HL-60 (cell line): ENCODE measurements at regions not wholly inside any gene's neighbourhood (a gene's known extent, or its start where the extent isn't known, plus 50 kb on each side); places are given as distances from the start of the nearest gene placed in this dataset.
"Not testable (repeated sequence)": the region's sequence is repeated elsewhere in the genome, so short reads cannot be mapped to it uniquely, and the experiment has no call there.

ENCODE experiments used
- DNase-seq, 2 experiments: peaks; one replicate each; pipeline ENCODE4 v3.0.0-alpha.2; 2010 to 2020; ENCODE audit warnings: low read depth in 1 of 2, low spot score in 1 of 2
- H3K27ac ChIP-seq: fragments of 250-450 bp; sonication (Bioruptor Pico); replicated peaks from 2 replicates; pipeline ENCODE4 v1.5.1; 2020; ENCODE audit warnings: mild to moderate bottlenecking, moderate library complexity
- H3K27me3 ChIP-seq: fragments of 250-450 bp; sonication (Bioruptor Pico); 2 replicates; pipeline ENCODE4 v1.5.1; 2021; ENCODE audit warnings: mild to moderate bottlenecking, moderate library complexity; ENCODE audit not compliant: insufficient read depth, poor library complexity, severe bottlenecking
- H3K4me3 ChIP-seq: replicated peaks from 2 replicates; pipeline ENCODE4 v1.5.1; 2011; ENCODE audit warnings: mild to moderate bottlenecking, control low read depth, low read length; ENCODE audit not compliant: insufficient read depth
- CTCF ChIP-seq: IDR thresholded peaks from one replicate; pipeline ENCODE4 v1.5.1; 2011; ENCODE audit warnings: low read length, control low read depth, inconsistent platforms; ENCODE audit not compliant: insufficient read depth
- GABPA ChIP-seq: IDR thresholded peaks from 2 replicates; pipeline ENCODE4 v1.6.1; 2012; ENCODE audit warnings: low read depth
- POLR2AphosphoS5 ChIP-seq: IDR thresholded peaks from 2 replicates; pipeline ENCODE4 v1.6.1; 2012; ENCODE audit warnings: low read depth
- REST ChIP-seq: IDR thresholded peaks from 2 replicates; pipeline ENCODE4 v1.6.1; 2012; ENCODE audit warnings: low read depth; ENCODE audit not compliant: insufficient replicate concordance
- SPI1 ChIP-seq: IDR thresholded peaks from 2 replicates; pipeline ENCODE4 v1.6.1; 2012; ENCODE audit warnings: low read depth, mild to moderate bottlenecking, borderline replicate concordance

- Histone ChIP-seq H3K27me3 (no peaks in the 10 kb centered on the region), H3K4me3 (no peak overlapping the region), H3K27ac (no peak overlapping the region)
- TF ChIP-seq GABPA, result no peak
- no peak for TF ChIP-seq REST
- TF ChIP-seq POLR2AphosphoS5, result no peak
- no peak for TF ChIP-seq CTCF
- no peak for TF ChIP-seq SPI1
- no peak for DNase-seq
Observed at GRCh38 chr14:85852906-85853305, 323.0 kb downstream of the FLRT2 start.

GRCh38 chr14:85852123-85852522 lies 322.2 kb downstream of the FLRT2 start:
- DNase-seq, H3K27ac ChIP-seq, H3K27me3 ChIP-seq, H3K4me3 ChIP-seq: not testable (repeated sequence)

- not testable (repeated sequence) for H3K27ac ChIP-seq, H3K4me3 ChIP-seq, H3K27me3 ChIP-seq, DNase-seq
Observed at GRCh38 chr14:85830549-85830948, 300.6 kb downstream of the FLRT2 start.

- H3K27me3 ChIP-seq, H3K27ac ChIP-seq, DNase-seq, H3K4me3 ChIP-seq: not testable (repeated sequence)
Observed at GRCh38 chr14:85829601-85830000, 299.7 kb downstream of the FLRT2 start.

GRCh38 chr14:85824526-85824925 lies 294.6 kb downstream of the FLRT2 start:
- no peak overlapping the region for H3K4me3 ChIP-seq
- H3K27ac ChIP-seq, result no peak overlapping the region
- TF ChIP-seq CTCF, result no peak
- no peak for TF ChIP-seq POLR2AphosphoS5
- TF ChIP-seq SPI1, result no peak
- TF ChIP-seq GABPA, result no peak
- TF ChIP-seq REST, result no peak
- H3K27me3 ChIP-seq, result no peaks in the 10 kb centered on the region
- no peak for DNase-seq

GRCh38 chr14:85822236-85822635 lies 292.3 kb downstream of the FLRT2 start:
- no peaks in the 10 kb centered on the region for H3K27me3 ChIP-seq
- no peak overlapping the region for H3K27ac ChIP-seq
- TF ChIP-seq POLR2AphosphoS5 (no peak), REST (no peak), GABPA (no peak), SPI1 (no peak), CTCF (no peak)
- DNase-seq, result no peak
- no peak overlapping the region for H3K4me3 ChIP-seq
